ENCODE measurements at regions not wholly inside any gene's neighbourhood (a gene's known extent, or its start where the extent isn't known, plus 50 kb on each side); places are given as distances from the start of the nearest gene placed in this dataset.

GRCh38 chr7:113799896-113800295 is 118.9 kb downstream of the PPP1R3A start:
- FAIRE-seq (no peak), DNase-seq (ENCODE audit: insufficient read length, low spot score) (no peak)
- no peak for TF ChIP-seq CTCF (IDR thresholded peaks at IDR 0.05; ENCODE audit: insufficient read depth, missing control alignments)

- DNase-seq (ENCODE audit: insufficient read length, low spot score) = no peak
- no peak for FAIRE-seq
- no peak for TF ChIP-seq CTCF (IDR thresholded peaks at IDR 0.05; ENCODE audit: insufficient read depth, missing control alignments)
Measured at GRCh38 chr7:113797420-113798010, 121.3 kb downstream of the PPP1R3A start.

DNA sequence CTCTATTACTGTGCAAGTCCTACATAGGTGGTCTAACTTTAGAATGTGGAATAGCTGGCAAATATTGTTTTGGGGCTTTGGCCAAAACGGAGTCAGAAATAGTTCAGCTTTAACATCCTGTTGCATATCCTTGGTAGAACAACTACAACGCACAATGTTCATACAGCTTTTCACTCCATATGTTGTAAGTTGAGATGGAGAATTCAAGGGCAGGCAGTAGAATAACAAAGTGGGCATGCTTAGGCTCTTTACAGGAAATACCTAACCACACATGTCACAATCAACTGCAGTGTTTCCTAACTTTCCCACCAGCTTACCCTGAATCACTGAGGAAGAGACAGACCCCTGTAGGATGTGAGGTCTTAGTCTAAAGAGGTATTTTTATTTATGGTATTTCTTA is 122.3 kb downstream of the PPP1R3A start:
- no peak for FAIRE-seq
- DNase-seq (ENCODE audit: insufficient read length, low spot score) = no peak
- no peak for TF ChIP-seq CTCF (IDR thresholded peaks at IDR 0.05; ENCODE audit: insufficient read depth, missing control alignments)

DNA sequence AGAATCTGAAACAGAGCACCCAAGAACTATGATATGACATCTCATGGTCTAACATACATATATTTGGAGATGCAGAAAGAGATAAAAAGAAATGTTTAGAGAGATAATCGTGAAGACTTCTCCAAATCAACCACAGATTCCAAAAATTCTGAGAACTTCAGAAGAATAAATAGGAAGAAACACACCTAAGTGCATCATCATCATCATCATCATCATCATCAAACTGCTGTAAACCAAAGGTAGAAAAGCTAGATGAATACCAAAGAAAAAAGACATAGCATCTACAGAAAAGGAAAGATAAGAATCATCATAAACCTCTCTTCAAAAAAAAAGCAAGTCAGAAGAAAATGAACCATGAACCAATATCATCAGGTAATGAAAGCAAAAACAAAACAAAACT is 124.2 kb downstream of the PPP1R3A start:
- FAIRE-seq = no peak
- TF ChIP-seq CTCF (IDR thresholded peaks at IDR 0.05; ENCODE audit: insufficient read depth, missing control alignments) = no peak
- DNase-seq (ENCODE audit: insufficient read length, low spot score) = no peak

DNA sequence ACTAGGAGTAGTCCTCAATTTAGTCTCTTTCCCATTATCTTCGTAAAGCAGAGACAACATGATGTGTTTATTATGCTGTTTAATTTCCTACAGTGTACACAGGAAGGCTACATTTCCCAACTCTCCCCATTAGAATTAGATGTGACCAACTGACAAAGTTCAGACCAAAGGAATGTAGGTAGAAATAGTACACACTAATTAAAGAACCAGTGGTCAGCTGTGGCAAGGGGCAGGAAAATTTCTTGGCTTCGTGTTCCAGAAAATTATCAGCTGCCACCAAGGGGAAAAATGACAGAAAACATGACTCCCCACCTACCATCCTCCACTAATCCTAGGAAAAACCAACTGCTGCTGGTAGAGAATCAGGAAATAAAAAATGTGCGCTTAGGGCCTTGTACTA is 125.6 kb downstream of the PPP1R3A start:
- no peak for DNase-seq (ENCODE audit: insufficient read length, low spot score)
- FAIRE-seq = no peak
- TF ChIP-seq CTCF (IDR thresholded peaks at IDR 0.05; ENCODE audit: insufficient read depth, missing control alignments) = no peak

DNA sequence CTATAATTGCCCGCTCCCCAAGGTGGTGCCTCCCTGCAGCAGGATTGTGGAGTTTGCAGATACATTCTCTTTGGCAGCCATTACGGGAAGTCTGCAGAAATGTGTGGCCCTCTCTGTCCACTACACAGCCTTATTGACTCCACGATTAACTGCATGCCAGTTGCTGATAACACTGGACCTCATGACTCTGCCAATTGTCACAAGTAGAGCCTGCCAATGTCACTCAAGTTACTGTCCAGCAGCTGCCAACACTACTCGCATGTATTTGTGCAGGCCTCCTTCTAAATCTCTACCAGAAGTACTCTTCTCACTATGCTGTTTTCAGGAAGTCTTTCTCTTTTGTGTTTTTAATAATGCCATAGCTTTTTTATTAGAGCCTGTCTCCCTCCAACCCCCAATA is 128.8 kb downstream of the PPP1R3A start:
- DNase-seq (ENCODE audit: insufficient read length, low spot score) = no peak
- FAIRE-seq = no peak
- TF ChIP-seq CTCF (IDR thresholded peaks at IDR 0.05; ENCODE audit: insufficient read depth, missing control alignments) = no peak

DNA sequence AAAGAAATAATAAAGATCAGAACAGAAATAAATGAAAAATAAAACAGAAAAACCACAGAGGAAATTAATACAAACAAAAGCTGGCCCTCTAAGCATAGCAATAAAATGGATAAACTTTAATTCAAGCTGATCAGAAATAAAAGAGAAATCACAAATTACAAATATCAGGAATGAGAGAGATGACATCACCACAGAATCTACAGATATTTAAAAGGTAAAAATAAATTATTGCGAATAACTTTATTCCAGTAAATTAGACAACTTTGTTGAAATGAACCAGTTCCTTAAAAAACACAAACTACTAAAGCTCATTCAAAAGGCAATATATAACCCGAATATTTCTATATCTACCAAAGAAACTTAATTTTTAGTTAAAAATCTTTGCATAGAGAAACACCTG is 131.7 kb downstream of the PPP1R3A start:
- no peak for FAIRE-seq
- TF ChIP-seq CTCF (IDR thresholded peaks at IDR 0.05; ENCODE audit: insufficient read depth, missing control alignments) = no peak
- no peak for DNase-seq (ENCODE audit: insufficient read length, low spot score)

Measured in D721Med (cell line).